Osteoblast (primary cell): ENCODE measurements at regions not wholly inside any gene's neighbourhood (a gene's known extent, or its start where the extent isn't known, plus 50 kb on each side); places are given as distances from the start of the nearest gene placed in this dataset.
A peak's percentile ranks its signal among the peaks of the same experiment; 100 is the strongest.

Source experiments
- DNase-seq: peaks from one replicate; pipeline ENCODE4 v3.0.0; 2011; ENCODE audit warnings: low spot score, mixed read lengths; ENCODE audit not compliant: insufficient read length; ENCODE audit errors: missing footprints
- H2AFZ ChIP-seq: 2 replicates; pipeline ENCODE4 v1.6.0; 2011; ENCODE audit warnings: mild to moderate bottlenecking, low read length
- H3K27ac ChIP-seq: 2 replicates; pipeline ENCODE4 v1.5.1; 2011; ENCODE audit warnings: mild to moderate bottlenecking, low read depth, low read length, moderate library complexity
- H3K27me3 ChIP-seq: 2 replicates; pipeline ENCODE4 v1.6.0; 2012; ENCODE audit warnings: mild to moderate bottlenecking, control low read depth, inconsistent platforms, low read length, moderate library complexity; ENCODE audit not compliant: insufficient read depth
- H3K36me3 ChIP-seq: 2 replicates; pipeline ENCODE4 v1.5.1; 2011; ENCODE audit warnings: mild to moderate bottlenecking, low read length, control low read depth, moderate library complexity; ENCODE audit not compliant: insufficient read depth
- H3K4me1 ChIP-seq: 2 replicates; pipeline ENCODE4 v1.5.1; 2011; ENCODE audit warnings: mild to moderate bottlenecking, low read length, control low read depth, moderate library complexity; ENCODE audit not compliant: insufficient read depth
- H3K4me2 ChIP-seq: 2 replicates; pipeline ENCODE4 v1.6.0; 2011; ENCODE audit warnings: mild to moderate bottlenecking, low read length; ENCODE audit not compliant: insufficient read depth
- H3K4me3 ChIP-seq: fragments of 200-600 bp; sonication (generic); 3 replicates; pipeline ENCODE4 v1.5.1; 2012; ENCODE audit warnings: mild to moderate bottlenecking, low read length, inconsistent platforms; ENCODE audit not compliant: insufficient read depth
- H3K79me2 ChIP-seq: 2 replicates; pipeline ENCODE4 v1.6.0; 2012; ENCODE audit warnings: mild to moderate bottlenecking, low read length, control low read depth, inconsistent platforms; ENCODE audit not compliant: insufficient read depth
- H3K9me3 ChIP-seq: 2 replicates; pipeline ENCODE4 v1.5.1; 2011; ENCODE audit warnings: low read depth, low read length, control low read depth
- H4K20me1 ChIP-seq: 2 replicates; pipeline ENCODE4 v1.6.0; 2012; ENCODE audit warnings: mild to moderate bottlenecking, low read length, control low read depth; ENCODE audit not compliant: insufficient read depth
- CTCF ChIP-seq: IDR thresholded peaks from 2 replicates; pipeline ENCODE4 v1.5.1; 2011; ENCODE audit warnings: mild to moderate bottlenecking, low read depth, low read length, moderate library complexity; ENCODE audit errors: extremely low read depth

- Histone ChIP-seq H3K4me2 (no peak overlapping the region), H3K79me2 (no peaks in the 10 kb centered on the region), H4K20me1 (no peaks in the 10 kb centered on the region), H2AFZ (no peak overlapping the region), H3K4me1 (peaks cover 6% of the 10 kb centered on the region), H3K27ac (no peak overlapping the region), H3K36me3 (no peaks in the 10 kb centered on the region), H3K4me3 (no peak overlapping the region), H3K27me3 (peaks cover 70% of the 10 kb centered on the region), H3K9me3 (no peaks in the 10 kb centered on the region)
- no peak for TF ChIP-seq CTCF
- DNase-seq = peak; percentile 11
These were observed 178.5 kb downstream of the JCAD start for GRCh38 chr10:29880856-29881255.

GRCh38 chr10:29879862-29880261, 179.5 kb downstream of the JCAD start:
- Histone ChIP-seq H3K27me3 (peaks cover 70% of the 10 kb centered on the region), H3K4me2 (no peak overlapping the region), H2AFZ (no peak overlapping the region), H3K27ac (no peak overlapping the region), H3K36me3 (no peaks in the 10 kb centered on the region), H3K9me3 (no peaks in the 10 kb centered on the region), H3K4me1 (peaks cover 6% of the 10 kb centered on the region), H4K20me1 (no peaks in the 10 kb centered on the region), H3K4me3 (no peak overlapping the region), H3K79me2 (no peaks in the 10 kb centered on the region)
- no peak for TF ChIP-seq CTCF
- no peak for DNase-seq

GRCh38 chr10:29878492-29878891, 180.9 kb downstream of the JCAD start:
- Histone ChIP-seq H3K9me3 (no peaks in the 10 kb centered on the region), H3K4me2 (no peak overlapping the region), H3K36me3 (no peaks in the 10 kb centered on the region), H2AFZ (peak overlapping the region; percentile 47), H3K4me3 (no peak overlapping the region), H3K27me3 (peaks cover 75% of the 10 kb centered on the region), H3K27ac (no peak overlapping the region), H3K4me1 (peaks cover 6% of the 10 kb centered on the region), H4K20me1 (no peaks in the 10 kb centered on the region), H3K79me2 (no peaks in the 10 kb centered on the region)
- DNase-seq = no peak
- no peak for TF ChIP-seq CTCF

GRCh38 chr10:29877793-29878491, 181.4 kb downstream of the JCAD start:
- Histone ChIP-seq H3K4me1 (peaks cover 6% of the 10 kb centered on the region), H3K36me3 (no peaks in the 10 kb centered on the region), H3K9me3 (no peaks in the 10 kb centered on the region), H4K20me1 (no peaks in the 10 kb centered on the region), H3K4me3 (no peak overlapping the region), H3K79me2 (no peaks in the 10 kb centered on the region), H3K27me3 (peaks cover 75% of the 10 kb centered on the region), H3K4me2 (no peak overlapping the region), H2AFZ (peak overlapping the region; percentile 47), H3K27ac (no peak overlapping the region)
- peak; percentile 32 for DNase-seq
- TF ChIP-seq CTCF = no peak
